ENCODE measurements at regions not wholly inside any gene's neighbourhood (a gene's known extent, or its start where the extent isn't known, plus 50 kb on each side); places are given as distances from the start of the nearest gene placed in this dataset.
A peak's percentile ranks its signal among the peaks of the same experiment; 100 is the strongest.

GRCh38 chrX:143800150-143800549, 79.6 kb upstream of the SPANXN2 start:
- no peak for DNase-seq (ENCODE audit: low read depth)

GRCh38 chrX:143788265-143788664, 67.7 kb upstream of the SPANXN2 start:
- no peak for DNase-seq (ENCODE audit: low read depth)

GRCh38 chrX:143787341-143787740, 66.8 kb upstream of the SPANXN2 start:
- no peak for DNase-seq (ENCODE audit: low read depth)

GRCh38 chrX:143781103-143781502, 60.6 kb upstream of the SPANXN2 start:
- peak; percentile 23 for DNase-seq (ENCODE audit: low read depth)

All from HS-5 (cell line).